ENCODE measurements at regions not wholly inside any gene's neighbourhood (a gene's known extent, or its start where the extent isn't known, plus 50 kb on each side); places are given as distances from the start of the nearest gene placed in this dataset.

DNA sequence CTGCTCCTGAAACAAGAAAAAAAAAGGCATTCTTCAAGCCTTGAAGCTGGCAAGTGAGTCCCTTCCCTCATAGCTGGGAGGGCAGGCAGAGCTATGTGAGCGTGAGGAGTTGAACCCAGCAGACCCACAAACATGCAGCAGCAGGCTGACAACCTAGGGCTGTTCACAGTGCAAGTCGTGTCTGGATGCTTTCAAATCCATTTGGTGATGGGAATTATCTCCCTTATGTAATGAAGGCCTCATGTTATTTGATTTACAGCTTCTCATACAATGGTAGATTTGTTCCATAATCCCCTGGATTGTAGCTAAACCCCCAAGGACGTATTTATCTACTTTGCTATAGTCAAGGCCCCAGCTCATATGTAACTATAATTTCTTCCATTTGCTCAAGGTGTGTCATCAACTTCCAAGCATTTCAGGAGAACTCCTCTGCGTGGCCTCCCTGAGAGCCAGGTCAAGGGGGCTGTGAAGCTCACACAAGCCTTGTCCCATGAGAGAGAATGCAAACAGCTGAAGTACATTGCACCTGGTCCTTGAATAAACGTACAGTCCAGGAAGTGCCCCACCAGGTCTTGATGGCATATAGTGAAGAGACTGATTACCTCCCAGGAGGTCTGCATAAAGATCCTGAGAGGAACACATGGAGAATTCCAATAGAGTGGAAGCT, 124.8 kb upstream of the SLC1A3 start:
- TF ChIP-seq, protein P1, sequence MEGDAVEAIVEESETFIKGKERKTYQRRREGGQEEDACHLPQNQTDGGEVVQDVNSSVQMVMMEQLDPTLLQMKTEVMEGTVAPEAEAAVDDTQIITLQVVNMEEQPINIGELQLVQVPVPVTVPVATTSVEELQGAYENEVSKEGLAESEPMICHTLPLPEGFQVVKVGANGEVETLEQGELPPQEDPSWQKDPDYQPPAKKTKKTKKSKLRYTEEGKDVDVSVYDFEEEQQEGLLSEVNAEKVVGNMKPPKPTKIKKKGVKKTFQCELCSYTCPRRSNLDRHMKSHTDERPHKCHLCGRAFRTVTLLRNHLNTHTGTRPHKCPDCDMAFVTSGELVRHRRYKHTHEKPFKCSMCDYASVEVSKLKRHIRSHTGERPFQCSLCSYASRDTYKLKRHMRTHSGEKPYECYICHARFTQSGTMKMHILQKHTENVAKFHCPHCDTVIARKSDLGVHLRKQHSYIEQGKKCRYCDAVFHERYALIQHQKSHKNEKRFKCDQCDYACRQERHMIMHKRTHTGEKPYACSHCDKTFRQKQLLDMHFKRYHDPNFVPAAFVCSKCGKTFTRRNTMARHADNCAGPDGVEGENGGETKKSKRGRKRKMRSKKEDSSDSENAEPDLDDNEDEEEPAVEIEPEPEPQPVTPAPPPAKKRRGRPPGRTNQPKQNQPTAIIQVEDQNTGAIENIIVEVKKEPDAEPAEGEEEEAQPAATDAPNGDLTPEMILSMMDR (IDR thresholded peaks at IDR 0.05) = no peak
- TF ChIP-seq POLR2A (IDR thresholded peaks at IDR 0.05) = no peak
- DNase-seq (ENCODE audit: low spot score in 2 of 2) = no peak
- intact Hi-C loops (cut with DNase I; ENCODE audit: low total_unique reads) = no loop called here
- 59% methylated on average over 5 of the region's 5 CpGs for WGBS, 2 donors
- no peak overlapping the region for H3K4me3 ChIP-seq (ENCODE audit: low read depth, poor library complexity, severe bottlenecking)

DNA sequence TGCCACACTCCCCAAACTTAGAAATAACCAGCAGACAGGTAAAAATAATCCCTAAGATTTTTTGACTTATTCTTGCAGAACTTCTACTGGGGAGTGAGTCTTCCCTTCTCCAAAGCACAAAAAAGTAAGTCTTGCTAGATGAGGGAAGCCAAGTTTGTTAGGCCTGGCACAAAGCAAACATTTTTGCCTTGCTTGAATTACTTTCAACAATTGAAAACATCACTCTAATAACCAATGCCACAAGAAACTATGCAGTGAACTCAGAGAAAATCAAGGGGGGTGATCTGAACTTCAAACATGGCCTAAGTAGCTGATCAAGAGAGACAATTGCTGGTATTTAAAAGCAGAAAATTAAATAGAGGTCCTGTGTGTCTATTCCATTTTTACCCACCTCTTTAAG, 123.6 kb upstream of the SLC1A3 start:
- intact Hi-C loops (cut with DNase I; ENCODE audit: low total_unique reads) = no loop called here
- no peak for TF ChIP-seq POLR2A (IDR thresholded peaks at IDR 0.05)
- TF ChIP-seq, protein P1 (IDR thresholded peaks at IDR 0.05) = no peak
- DNase-seq (ENCODE audit: low spot score in 2 of 2) = no peak

DNA sequence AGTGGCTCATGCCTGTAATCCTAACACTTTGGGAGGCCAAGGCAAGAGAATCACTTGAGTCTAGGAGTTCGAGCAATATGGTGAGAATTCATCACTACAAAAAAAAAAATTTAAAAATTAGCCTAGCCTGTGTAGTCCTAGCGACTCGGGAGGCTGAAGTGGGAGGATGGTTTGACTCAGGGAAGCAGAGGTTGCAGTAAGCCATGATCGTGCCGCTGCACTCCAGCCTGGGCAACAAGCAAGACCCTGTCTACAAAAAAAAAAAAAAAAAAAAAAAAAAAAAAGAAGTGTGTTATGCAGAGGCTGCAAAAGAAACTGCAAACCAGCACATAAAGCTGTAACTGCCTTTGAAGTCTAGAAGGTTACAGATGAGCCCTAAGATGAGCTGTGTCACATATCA, 116.9 kb upstream of the SLC1A3 start:
- WGBS, 2 donors = 93 to 95% methylated on average over 5 of the region's 5 CpGs
- no peak for DNase-seq (ENCODE audit: low spot score in 2 of 2)
- intact Hi-C loops (cut with DNase I; ENCODE audit: low total_unique reads) = no loop called here
- no peak for TF ChIP-seq POLR2A (IDR thresholded peaks at IDR 0.05)
- TF ChIP-seq, protein P1 (IDR thresholded peaks at IDR 0.05) = no peak
- H3K4me3 ChIP-seq (ENCODE audit: low read depth, poor library complexity, severe bottlenecking) = no peak overlapping the region

More for the DNA sequence above, 123.6 kb upstream of the SLC1A3 start:
- H3K4me3 ChIP-seq (ENCODE audit: low read depth, poor library complexity, severe bottlenecking) = no peak overlapping the region

DNA sequence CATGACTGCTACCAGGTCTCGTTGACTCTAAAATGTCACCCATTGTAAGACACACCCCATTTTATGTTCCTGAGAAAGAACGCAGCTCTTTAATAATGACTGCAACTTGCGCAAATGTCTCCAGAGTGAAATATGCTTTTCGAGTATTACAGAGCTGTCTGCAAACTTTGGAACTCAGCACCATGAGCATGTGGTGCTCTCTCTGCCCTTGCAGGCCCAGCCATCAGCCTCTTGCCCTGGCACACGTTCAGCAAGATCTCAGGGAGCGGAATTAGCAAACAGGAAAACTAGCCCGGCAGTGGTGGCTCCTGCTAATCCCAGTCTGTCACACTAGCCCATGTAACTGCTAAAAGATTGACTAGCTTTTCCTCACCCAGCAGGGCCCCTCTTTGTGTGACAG, 114.5 kb upstream of the SLC1A3 start:
- TF ChIP-seq, protein P1 (IDR thresholded peaks at IDR 0.05) = no peak
- TF ChIP-seq POLR2A (IDR thresholded peaks at IDR 0.05) = no peak
- no peak overlapping the region for H3K4me3 ChIP-seq (ENCODE audit: low read depth, poor library complexity, severe bottlenecking)
- peak in 1 of 2 donors; percentile 56 for DNase-seq (ENCODE audit: low spot score in 2 of 2)
- intact Hi-C loops (cut with DNase I; ENCODE audit: low total_unique reads) = no loop called here
- WGBS, 2 donors = 19 to 33% methylated on average over 7 of the region's 7 CpGs

DNA sequence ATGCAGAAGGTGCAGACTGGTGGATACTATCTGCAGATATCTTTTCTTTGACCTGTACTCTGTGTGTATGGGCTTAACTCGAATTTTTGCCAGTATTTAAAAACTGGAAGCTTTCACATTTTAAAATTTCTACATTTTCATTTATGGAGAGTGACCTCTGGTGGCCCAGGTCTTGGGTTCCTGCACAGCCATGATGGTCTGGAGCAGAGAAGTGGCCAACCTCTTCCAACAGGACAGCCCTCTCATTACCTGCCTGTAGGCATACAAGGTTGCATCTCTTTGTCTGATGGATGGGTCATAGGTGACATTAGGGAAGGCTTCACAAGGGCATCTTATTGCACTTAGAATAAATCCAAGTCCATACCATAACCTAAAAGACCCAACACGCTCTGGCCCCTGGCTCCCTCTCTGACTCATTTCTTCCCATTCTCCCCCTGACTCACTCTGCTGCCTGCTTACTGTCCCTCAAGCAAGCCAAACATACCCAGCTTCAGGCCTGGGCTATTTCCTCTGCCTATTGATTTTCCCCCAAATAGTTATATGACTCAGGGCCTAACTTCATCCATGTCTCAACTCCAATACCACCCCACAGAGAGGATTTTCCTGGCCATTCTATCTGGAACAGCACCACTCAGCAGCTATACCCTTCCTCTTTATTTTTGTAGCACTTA, 113.3 kb upstream of the SLC1A3 start:
- no peak for DNase-seq (ENCODE audit: low spot score in 2 of 2)
- H3K4me3 ChIP-seq (ENCODE audit: low read depth, poor library complexity, severe bottlenecking) = no peak overlapping the region
- WGBS, 2 donors = 77 to 87% methylated on average over 2 of the region's 2 CpGs
- intact Hi-C loops (cut with DNase I; ENCODE audit: low total_unique reads) = no loop called here
- TF ChIP-seq, protein P1 (IDR thresholded peaks at IDR 0.05) = no peak
- TF ChIP-seq POLR2A (IDR thresholded peaks at IDR 0.05) = no peak

Data from lower leg skin (tissue), 4 donors.